PC-9 (cell line): ENCODE measurements at regions not wholly inside any gene's neighbourhood (a gene's known extent, or its start where the extent isn't known, plus 50 kb on each side); places are given as distances from the start of the nearest gene placed in this dataset.

Experiments used
- BruUV-seq: library from RNA; stranded (reverse); fragments of 400-500 nt; replicated peaks from 2 replicates; lab custom pipeline; 2021; lab: Mats Ljungman, UMichigan
- CTCF ChIA-PET: fragments of 300-600 bp; sonication (Branson Sonifier 250); formaldehyde crosslinking; loops from one replicate; lab custom pipeline; 2022; ENCODE audit warnings: antibody characterized with exemption; lab: Charles Lee
- POLR2A ChIA-PET: fragments of 300-600 bp; sonication (Branson Sonifier 250); formaldehyde crosslinking; loops from one replicate; lab custom pipeline; 2022; ENCODE audit warnings: antibody characterized with exemption; ENCODE audit not compliant: unreplicated experiment; lab: Charles Lee
- DNase-seq, 2 experiments: peaks; one replicate each; pipeline versions ENCODE4 v3.0.0 to v3.0.0-alpha.2; 2015 to 2022; ENCODE audit warnings: mixed read lengths in 1 of 2
- H2AFZ ChIP-seq: fragments of 200-600 bp; sonication (generic); 2 replicates; pipeline ENCODE4 v1.8.1; 2017; ENCODE audit warnings: antibody characterized with exemption
- H3F3A ChIP-seq: fragments of 200-600 bp; sonication (generic); 2 replicates; pipeline ENCODE4 v1.8.1; 2017; ENCODE audit warnings: antibody characterized with exemption, mild to moderate bottlenecking, low read depth; ENCODE audit not compliant: insufficient read depth
- H3K27ac ChIP-seq: fragments of 200-600 bp; sonication (generic); 2 replicates; pipeline ENCODE4 v1.6.1; 2016; ENCODE audit warnings: mixed run types
- H3K27me3 ChIP-seq: fragments of 200-600 bp; sonication (generic); 2 replicates; pipeline ENCODE4 v1.6.1; 2016; ENCODE audit warnings: low read depth, mixed run types; ENCODE audit not compliant: insufficient read depth
- H3K36me3 ChIP-seq: fragments of 200-600 bp; sonication (generic); 2 replicates; pipeline ENCODE4 v1.6.1; 2016; ENCODE audit warnings: low read depth, mixed run types
- H3K4me1 ChIP-seq: fragments of 200-600 bp; sonication (generic); replicated peaks from 2 replicates; pipeline ENCODE4 v1.6.1; 2016; ENCODE audit warnings: mixed run types; ENCODE audit not compliant: insufficient read depth
- H3K4me2 ChIP-seq: fragments of 200-600 bp; sonication (generic); 2 replicates; pipeline ENCODE4 v1.6.1; 2017; ENCODE audit warnings: mixed run types
- H3K4me3 ChIP-seq: fragments of 200-600 bp; sonication (generic); 2 replicates; pipeline ENCODE4 v1.6.1; 2016; ENCODE audit warnings: mixed run types
- H3K79me2 ChIP-seq: fragments of 200-600 bp; sonication (generic); 2 replicates; pipeline ENCODE4 v1.6.1; 2017; ENCODE audit warnings: low read depth, mixed run types
- H3K9me2 ChIP-seq: fragments of 200-600 bp; sonication (generic); 2 replicates; pipeline ENCODE4 v1.8.1; 2017; ENCODE audit warnings: mild to moderate bottlenecking; ENCODE audit not compliant: insufficient read depth
- H3K9me3 ChIP-seq: fragments of 200-600 bp; sonication (generic); 2 replicates; pipeline ENCODE4 v1.8.1; 2016; ENCODE audit warnings: low read depth; ENCODE audit not compliant: insufficient read depth
- H4K20me1 ChIP-seq: fragments of 200-600 bp; sonication (generic); 2 replicates; pipeline ENCODE4 v1.8.1; 2017; ENCODE audit not compliant: insufficient read depth
- EZH2 ChIP-seq: fragments of 200-600 bp; sonication (generic); IDR thresholded peaks from 2 replicates; pipeline ENCODE4 v1.8.0; 2017; ENCODE audit warnings: antibody characterized with exemption, low read depth
- intact Hi-C: fragments of 100-400 bp; cut with micrococcal nuclease; formaldehyde crosslinking; loops from one replicate; pipeline ENCODE4 v1.10.0; 2022; ENCODE audit not compliant: unreplicated experiment
- TF ChIP-seq, protein P1 (sequence below): fragments of 200-600 bp; sonication (generic); conservative IDR thresholded peaks from 2 replicates; pipeline ENCODE4 v1.6.1; 2017; ENCODE audit warnings: mixed run types, antibody characterized with exemption, mild to moderate bottlenecking, moderate library complexity

- H3K4me2 ChIP-seq = no peak overlapping the region
- DNase-seq = no peak
- H3K4me3 ChIP-seq = no peak overlapping the region
- no peak overlapping the region for H2AFZ ChIP-seq
- BruUV-seq = no TSS peak
- no peaks in the 10 kb centered on the region for H3K79me2 ChIP-seq
- no peaks in the 10 kb centered on the region for H3K36me3 ChIP-seq
- intact Hi-C loops = no loop called here
- ChIA-PET CTCF (no interaction called here), POLR2A (no interaction called here)
- H3K27me3 ChIP-seq = no peaks in the 10 kb centered on the region
- no peaks in the 10 kb centered on the region for H3K9me3 ChIP-seq
- no peaks in the 10 kb centered on the region for H3K4me1 ChIP-seq
- H3K9me2 ChIP-seq = no peaks in the 10 kb centered on the region
- no peaks in the 10 kb centered on the region for H3F3A ChIP-seq
- no peaks in the 10 kb centered on the region for H4K20me1 ChIP-seq
- H3K27ac ChIP-seq = no peak overlapping the region
- no peak for TF ChIP-seq EZH2
- TF ChIP-seq, protein P1, sequence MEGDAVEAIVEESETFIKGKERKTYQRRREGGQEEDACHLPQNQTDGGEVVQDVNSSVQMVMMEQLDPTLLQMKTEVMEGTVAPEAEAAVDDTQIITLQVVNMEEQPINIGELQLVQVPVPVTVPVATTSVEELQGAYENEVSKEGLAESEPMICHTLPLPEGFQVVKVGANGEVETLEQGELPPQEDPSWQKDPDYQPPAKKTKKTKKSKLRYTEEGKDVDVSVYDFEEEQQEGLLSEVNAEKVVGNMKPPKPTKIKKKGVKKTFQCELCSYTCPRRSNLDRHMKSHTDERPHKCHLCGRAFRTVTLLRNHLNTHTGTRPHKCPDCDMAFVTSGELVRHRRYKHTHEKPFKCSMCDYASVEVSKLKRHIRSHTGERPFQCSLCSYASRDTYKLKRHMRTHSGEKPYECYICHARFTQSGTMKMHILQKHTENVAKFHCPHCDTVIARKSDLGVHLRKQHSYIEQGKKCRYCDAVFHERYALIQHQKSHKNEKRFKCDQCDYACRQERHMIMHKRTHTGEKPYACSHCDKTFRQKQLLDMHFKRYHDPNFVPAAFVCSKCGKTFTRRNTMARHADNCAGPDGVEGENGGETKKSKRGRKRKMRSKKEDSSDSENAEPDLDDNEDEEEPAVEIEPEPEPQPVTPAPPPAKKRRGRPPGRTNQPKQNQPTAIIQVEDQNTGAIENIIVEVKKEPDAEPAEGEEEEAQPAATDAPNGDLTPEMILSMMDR = no peak
Observed at GRCh38 chr22:34501366-34501965, 564.5 kb upstream of the ISX start.

- Histone ChIP-seq H3K27me3 (no peaks in the 10 kb centered on the region), H2AFZ (no peak overlapping the region), H3K4me3 (no peak overlapping the region), H3F3A (no peaks in the 10 kb centered on the region), H3K36me3 (no peaks in the 10 kb centered on the region), H3K9me3 (no peaks in the 10 kb centered on the region), H3K27ac (no peak overlapping the region), H3K4me2 (no peak overlapping the region), H3K4me1 (no peaks in the 10 kb centered on the region), H3K79me2 (no peaks in the 10 kb centered on the region), H3K9me2 (no peaks in the 10 kb centered on the region), H4K20me1 (no peaks in the 10 kb centered on the region)
- BruUV-seq = no TSS peak
- no peak for DNase-seq
- TF ChIP-seq, protein P1 = no peak
- TF ChIP-seq EZH2 = no peak
- intact Hi-C loops = no loop called here
- ChIA-PET POLR2A (no interaction called here), CTCF (no interaction called here)
Observed at GRCh38 chr22:34502821-34503220, 563.1 kb upstream of the ISX start.

DNA sequence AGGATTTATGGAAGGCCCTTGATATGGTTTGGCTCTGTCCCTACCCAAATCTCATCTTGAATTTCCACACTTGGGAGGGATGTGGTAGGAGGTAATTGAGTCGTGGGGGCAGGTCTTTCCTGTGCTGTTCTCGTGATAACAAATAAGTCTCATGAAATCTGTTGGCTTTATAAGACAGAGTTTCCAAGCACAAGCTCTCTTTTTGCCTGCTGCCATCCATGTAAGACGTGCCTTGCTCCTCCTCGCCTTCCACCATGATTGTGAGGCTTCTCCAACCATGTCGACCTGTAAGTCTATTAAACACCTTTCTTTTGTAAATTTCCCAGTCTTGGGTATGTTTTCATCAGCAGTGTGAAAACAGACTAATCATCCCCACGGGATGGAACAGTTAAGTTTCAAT, 557.2 kb upstream of the ISX start:
- no peak for DNase-seq
- ChIA-PET CTCF (no interaction called here), POLR2A (no interaction called here)
- BruUV-seq = no TSS peak
- no peaks in the 10 kb centered on the region for H3K79me2 ChIP-seq
- H3K27ac ChIP-seq = no peak overlapping the region
- no peaks in the 10 kb centered on the region for H3K27me3 ChIP-seq
- H3K4me3 ChIP-seq = no peak overlapping the region
- no peaks in the 10 kb centered on the region for H3K4me1 ChIP-seq
- H3K9me3 ChIP-seq = no peaks in the 10 kb centered on the region
- no peak for TF ChIP-seq EZH2
- TF ChIP-seq, protein P1 = no peak
- no peaks in the 10 kb centered on the region for H3K36me3 ChIP-seq
- H2AFZ ChIP-seq = no peak overlapping the region
- intact Hi-C loops = no loop called here
- H3K9me2 ChIP-seq = no peaks in the 10 kb centered on the region
- no peaks in the 10 kb centered on the region for H4K20me1 ChIP-seq
- H3K4me2 ChIP-seq = no peak overlapping the region
- no peaks in the 10 kb centered on the region for H3F3A ChIP-seq
